ENCODE measurements at regions not wholly inside any gene's neighbourhood (a gene's known extent, or its start where the extent isn't known, plus 50 kb on each side); places are given as distances from the start of the nearest gene placed in this dataset.

GRCh38 chr20:11117808-11118528, 444.2 kb upstream of the JAG1 start:
- H3K36me3 ChIP-seq: no peaks in the 10 kb centered on the region
- no peak overlapping the region for H3K27ac ChIP-seq
- peaks cover 0 to 5% (median 0%) of the 10 kb centered on the region in 9 donors for H3K4me1 ChIP-seq
- no peak for DNase-seq
- no peaks in the 10 kb centered on the region for H3K27me3 ChIP-seq
- no peak overlapping the region for H3K4me3 ChIP-seq
- no peaks in the 10 kb centered on the region for H3K9me3 ChIP-seq
- no peak for ATAC-seq
- TF ChIP-seq CTCF (IDR thresholded peaks at IDR 0.05): no peak
- 87 to 89% methylated on average over 2 of the region's 2 CpGs for WGBS, 2 donors
- intact Hi-C loops (cut with DNase I): no loop called here

- no peaks in the 10 kb centered on the region for H3K9me3 ChIP-seq
- no peak overlapping the region for H3K4me3 ChIP-seq
- ATAC-seq: no peak
- TF ChIP-seq CTCF (IDR thresholded peaks at IDR 0.05): no peak
- intact Hi-C loops (cut with DNase I): no loop called here
- H3K36me3 ChIP-seq: no peaks in the 10 kb centered on the region
- WGBS, 2 donors: 90 to 98% methylated on average over 4 of the region's 4 CpGs
- no peak for DNase-seq
- H3K4me1 ChIP-seq: peaks cover 0 to 5% (median 0%) of the 10 kb centered on the region in 9 donors
- no peak overlapping the region for H3K27ac ChIP-seq
- no peaks in the 10 kb centered on the region for H3K27me3 ChIP-seq
These were observed 445.1 kb upstream of the JAG1 start for GRCh38 chr20:11118802-11119380.

GRCh38 chr20:11119573-11119972, 445.8 kb upstream of the JAG1 start:
- WGBS, 2 donors: 94 to 98% methylated on average over 3 of the region's 3 CpGs

GRCh38 chr20:11120431-11120830, 446.6 kb upstream of the JAG1 start:
- WGBS, 2 donors: 87% methylated on average over 4 of the region's 4 CpGs
- H3K27me3 ChIP-seq: no peaks in the 10 kb centered on the region
- no peak for ATAC-seq
- intact Hi-C loops (cut with DNase I): no loop called here
- peaks cover 0 to 4% (median 0%) of the 10 kb centered on the region in 9 donors for H3K4me1 ChIP-seq
- no peaks in the 10 kb centered on the region for H3K9me3 ChIP-seq
- no peak overlapping the region for H3K27ac ChIP-seq
- H3K36me3 ChIP-seq: no peaks in the 10 kb centered on the region
- H3K4me3 ChIP-seq: no peak overlapping the region
- DNase-seq: no peak
- no peak for TF ChIP-seq CTCF (IDR thresholded peaks at IDR 0.05)

More at GRCh38 chr20:11119573-11119972, 445.8 kb upstream of the JAG1 start:
- intact Hi-C loops (cut with DNase I): no loop called here
- ATAC-seq (no peak), DNase-seq (no peak)
- no peaks in the 10 kb centered on the region for H3K36me3 ChIP-seq
- no peaks in the 10 kb centered on the region for H3K27me3 ChIP-seq
- H3K4me3 ChIP-seq: no peak overlapping the region
- H3K9me3 ChIP-seq: no peaks in the 10 kb centered on the region
- no peak for TF ChIP-seq CTCF (IDR thresholded peaks at IDR 0.05)
- H3K4me1 ChIP-seq: peaks cover 0 to 5% (median 0%) of the 10 kb centered on the region in 9 donors
- no peak overlapping the region for H3K27ac ChIP-seq
